ENCODE measurements at regions not wholly inside any gene's neighbourhood (a gene's known extent, or its start where the extent isn't known, plus 50 kb on each side); places are given as distances from the start of the nearest gene placed in this dataset.

GRCh38 chr18:68459968-68460367 lies 254.9 kb downstream of the TMX3 start:
- no peak overlapping the region for H3K4me3 ChIP-seq (ENCODE audit: low read depth, low read length)
- no peak for DNase-seq (ENCODE audit: low read depth)
- TF ChIP-seq, protein P1, sequence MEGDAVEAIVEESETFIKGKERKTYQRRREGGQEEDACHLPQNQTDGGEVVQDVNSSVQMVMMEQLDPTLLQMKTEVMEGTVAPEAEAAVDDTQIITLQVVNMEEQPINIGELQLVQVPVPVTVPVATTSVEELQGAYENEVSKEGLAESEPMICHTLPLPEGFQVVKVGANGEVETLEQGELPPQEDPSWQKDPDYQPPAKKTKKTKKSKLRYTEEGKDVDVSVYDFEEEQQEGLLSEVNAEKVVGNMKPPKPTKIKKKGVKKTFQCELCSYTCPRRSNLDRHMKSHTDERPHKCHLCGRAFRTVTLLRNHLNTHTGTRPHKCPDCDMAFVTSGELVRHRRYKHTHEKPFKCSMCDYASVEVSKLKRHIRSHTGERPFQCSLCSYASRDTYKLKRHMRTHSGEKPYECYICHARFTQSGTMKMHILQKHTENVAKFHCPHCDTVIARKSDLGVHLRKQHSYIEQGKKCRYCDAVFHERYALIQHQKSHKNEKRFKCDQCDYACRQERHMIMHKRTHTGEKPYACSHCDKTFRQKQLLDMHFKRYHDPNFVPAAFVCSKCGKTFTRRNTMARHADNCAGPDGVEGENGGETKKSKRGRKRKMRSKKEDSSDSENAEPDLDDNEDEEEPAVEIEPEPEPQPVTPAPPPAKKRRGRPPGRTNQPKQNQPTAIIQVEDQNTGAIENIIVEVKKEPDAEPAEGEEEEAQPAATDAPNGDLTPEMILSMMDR (conservative IDR thresholded peaks at IDR 0.05; ENCODE audit: low read depth, low read length), result no peak

DNA sequence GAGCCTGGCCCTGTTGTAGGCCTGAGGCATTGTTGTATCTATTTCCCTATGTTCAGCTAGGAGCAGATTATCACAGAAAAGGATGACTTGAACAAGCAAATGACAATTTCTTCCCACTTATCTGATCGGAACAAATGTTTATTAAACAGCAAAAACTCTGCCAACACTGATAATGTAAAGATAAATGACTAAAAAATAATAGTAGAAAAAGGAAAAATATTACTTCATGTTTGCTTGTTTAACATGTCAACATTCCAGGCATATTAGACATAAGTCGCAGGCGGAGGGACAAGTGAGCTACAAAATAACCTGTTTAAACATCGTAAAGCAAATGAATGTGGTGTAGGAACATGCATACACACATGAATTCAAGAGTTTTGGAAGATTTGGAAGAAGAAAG lies 257.9 kb downstream of the TMX3 start:
- DNase-seq (ENCODE audit: low read depth), result no peak
- H3K4me3 ChIP-seq (ENCODE audit: low read depth, low read length), result no peak overlapping the region
- TF ChIP-seq, protein P1 (conservative IDR thresholded peaks at IDR 0.05; ENCODE audit: low read depth, low read length), result no peak

- DNase-seq (ENCODE audit: low read depth), result no peak
- TF ChIP-seq, protein P1 (conservative IDR thresholded peaks at IDR 0.05; ENCODE audit: low read depth, low read length), result no peak
- H3K4me3 ChIP-seq (ENCODE audit: low read depth, low read length), result no peak overlapping the region
Measured at GRCh38 chr18:68455229-68455603, 259.7 kb downstream of the TMX3 start.

DNA sequence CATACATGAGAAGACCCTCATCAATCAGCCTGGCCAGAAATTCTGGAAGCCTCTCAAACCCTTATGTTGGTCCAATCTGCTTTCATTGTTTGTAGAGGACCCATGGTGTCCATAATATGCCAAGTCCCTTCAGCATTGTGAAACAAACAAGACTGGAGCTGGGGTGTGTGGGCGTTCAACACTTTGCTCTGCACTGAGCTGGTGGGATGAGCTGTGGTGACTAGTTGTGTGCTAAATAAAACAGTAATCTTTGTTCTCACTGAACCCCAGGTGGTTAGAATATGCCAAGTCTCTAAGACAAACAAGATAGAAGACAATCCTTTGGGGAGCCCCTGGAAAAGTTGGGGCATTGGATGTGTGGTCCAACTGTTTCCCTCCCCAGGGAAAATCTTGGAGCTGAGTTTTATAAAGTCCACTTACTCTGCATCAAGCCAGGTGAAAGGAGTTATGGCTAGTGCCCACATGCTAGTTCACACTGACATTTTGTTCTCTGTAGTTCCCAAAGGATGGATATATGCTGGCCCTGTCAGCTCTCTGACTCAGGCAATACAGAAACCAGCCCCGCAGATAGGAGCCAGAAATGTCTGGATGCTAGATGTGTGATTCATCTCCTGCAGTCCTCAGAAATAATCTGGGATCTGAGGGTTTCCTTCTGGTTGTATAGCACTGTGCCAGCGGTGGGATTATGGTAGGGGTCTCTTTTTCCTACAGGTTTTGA lies 260.2 kb downstream of the TMX3 start:
- no peak for DNase-seq (ENCODE audit: low read depth)
- no peak overlapping the region for H3K4me3 ChIP-seq (ENCODE audit: low read depth, low read length)
- TF ChIP-seq, protein P1 (conservative IDR thresholded peaks at IDR 0.05; ENCODE audit: low read depth, low read length), result no peak

DNA sequence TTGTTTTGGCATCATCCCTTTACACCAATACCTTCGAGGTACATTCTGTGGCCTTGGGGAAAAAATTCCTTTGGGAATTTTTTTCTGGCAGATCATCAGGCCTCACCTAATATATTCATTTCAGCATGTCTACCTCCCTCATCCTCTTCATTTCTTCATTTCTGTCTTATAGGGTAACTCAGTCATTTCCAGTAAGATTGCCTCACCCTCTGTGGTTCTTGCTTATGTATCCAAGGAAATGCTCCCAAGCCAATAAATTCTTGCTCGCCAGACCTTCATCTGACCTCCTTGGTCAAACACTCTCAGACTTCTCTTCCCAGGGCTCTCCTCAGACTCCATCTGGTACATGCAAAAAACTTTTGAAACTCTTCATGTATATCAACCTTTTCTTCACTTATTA lies 265.6 kb downstream of the TMX3 start:
- peak; percentile 61 for DNase-seq (ENCODE audit: low read depth)
- TF ChIP-seq, protein P1 (conservative IDR thresholded peaks at IDR 0.05; ENCODE audit: low read depth, low read length), result no peak
- H3K4me3 ChIP-seq (ENCODE audit: low read depth, low read length), result no peak overlapping the region

DNA sequence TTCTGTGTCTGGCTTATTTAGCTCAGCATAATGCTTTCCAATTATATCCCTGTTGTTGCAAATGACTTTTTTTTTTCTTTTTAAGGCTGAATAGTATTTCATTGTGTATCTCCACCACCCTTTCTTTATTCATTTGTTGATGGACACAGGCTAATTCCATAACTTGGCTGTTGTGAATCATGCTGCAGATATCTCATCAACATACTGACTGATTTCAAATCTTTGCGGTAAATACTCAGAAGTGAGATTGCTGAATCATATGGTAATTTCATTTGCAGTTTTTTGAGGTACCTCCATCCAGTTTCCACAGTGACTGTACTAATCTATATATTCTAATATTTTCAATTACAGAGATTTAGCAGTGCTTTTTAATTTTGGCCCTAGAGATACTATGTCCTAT lies 266.2 kb downstream of the TMX3 start:
- H3K4me3 ChIP-seq (ENCODE audit: low read depth, low read length), result no peak overlapping the region
- DNase-seq (ENCODE audit: low read depth), result no peak
- TF ChIP-seq, protein P1 (conservative IDR thresholded peaks at IDR 0.05; ENCODE audit: low read depth, low read length), result no peak

GRCh38 chr18:68447286-68447685 lies 267.6 kb downstream of the TMX3 start:
- DNase-seq (ENCODE audit: low read depth), result no peak
- TF ChIP-seq, protein P1 (conservative IDR thresholded peaks at IDR 0.05; ENCODE audit: low read depth, low read length), result no peak
- no peak overlapping the region for H3K4me3 ChIP-seq (ENCODE audit: low read depth, low read length)

All from epithelial cell of proximal tubule (primary cell).